NCI-H526 treated with DMSO at 0.1 percent for 48 hours (cell line): ENCODE measurements at regions not wholly inside any gene's neighbourhood (a gene's known extent, or its start where the extent isn't known, plus 50 kb on each side); places are given as distances from the start of the nearest gene placed in this dataset.

ENCODE experiments used
- DNase-seq: peaks from one replicate; lab custom pipeline; 2025; lab: John Stamatoyannopoulos, UW

DNA sequence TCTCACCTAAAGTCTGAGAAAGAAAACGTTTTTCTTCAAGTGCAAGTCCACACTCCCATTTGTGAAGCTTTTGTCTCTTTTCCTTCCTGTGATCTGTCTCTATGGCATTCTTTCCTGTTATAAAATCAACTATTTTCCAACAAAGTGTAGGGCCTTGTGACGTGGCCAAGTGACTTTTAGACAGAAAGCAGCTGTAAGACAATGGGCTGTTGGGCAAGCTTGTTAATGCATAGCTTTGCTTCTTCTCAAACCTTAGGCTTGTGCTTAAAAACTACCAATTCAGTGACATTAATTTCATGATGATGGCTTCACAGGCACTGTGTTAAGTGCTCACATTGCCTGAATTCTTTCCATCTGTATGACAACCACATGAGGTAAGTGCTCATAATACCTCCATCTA, 83.5 kb downstream of the VCY1B start:
- no peak for DNase-seq

DNA sequence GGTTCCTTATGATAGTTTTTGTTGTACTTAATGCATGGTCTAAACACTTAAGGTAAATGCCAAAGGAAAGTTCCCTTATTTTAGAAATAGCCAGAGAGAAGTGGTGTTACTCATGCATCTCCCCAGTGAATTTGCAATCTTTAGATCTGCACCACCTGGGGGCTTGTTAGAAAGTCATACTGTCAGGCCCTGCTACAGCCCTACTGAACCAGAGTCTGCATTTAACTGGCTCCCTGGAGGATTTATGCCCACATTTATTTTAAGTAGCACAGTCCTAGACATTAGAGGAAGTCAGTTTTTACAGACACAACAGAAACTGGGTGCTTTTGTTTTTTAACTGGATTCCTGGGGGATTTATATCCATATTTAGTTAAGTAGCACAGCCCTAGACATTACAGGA, 89.6 kb downstream of the VCY1B start:
- DNase-seq = no peak

DNA sequence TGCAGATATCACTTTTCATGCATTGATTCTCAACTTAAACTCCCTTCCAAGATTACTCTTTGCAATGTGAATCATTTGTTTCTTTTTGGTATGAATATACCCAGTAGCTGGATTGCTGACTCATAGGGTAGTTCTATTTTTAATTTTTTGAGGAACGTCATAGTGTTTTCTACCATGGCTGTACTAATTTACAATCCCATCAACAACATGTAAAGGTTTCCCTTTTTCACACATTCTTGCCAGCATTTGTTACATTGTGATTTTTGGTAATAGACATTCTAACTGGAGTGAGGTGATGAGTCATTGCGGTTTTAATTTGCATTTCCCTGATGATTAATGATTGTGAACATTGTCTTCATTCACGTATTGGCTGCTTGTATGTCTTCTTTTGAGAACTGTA, 126.7 kb downstream of the VCY1B start:
- no peak for DNase-seq

DNA sequence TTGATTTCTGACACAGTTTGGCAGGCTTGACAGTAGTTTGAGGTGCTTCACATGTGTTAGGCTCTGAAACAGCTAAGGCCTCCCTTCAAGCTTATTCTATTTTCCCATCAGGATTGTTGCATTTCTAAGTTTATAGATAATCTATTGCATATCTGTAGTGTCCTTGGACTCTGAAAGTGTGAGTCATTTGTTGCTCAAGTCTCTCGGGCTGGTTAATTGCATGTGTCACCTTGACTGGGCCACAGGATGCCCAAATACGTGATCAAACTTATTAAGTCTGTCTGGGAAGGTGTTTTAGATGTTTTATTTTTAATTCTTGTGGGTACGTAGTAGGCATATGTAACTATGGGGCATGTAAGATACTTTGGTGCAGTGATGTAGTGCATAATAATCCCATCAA, 166.0 kb downstream of the VCY1B start:
- no peak for DNase-seq

DNA sequence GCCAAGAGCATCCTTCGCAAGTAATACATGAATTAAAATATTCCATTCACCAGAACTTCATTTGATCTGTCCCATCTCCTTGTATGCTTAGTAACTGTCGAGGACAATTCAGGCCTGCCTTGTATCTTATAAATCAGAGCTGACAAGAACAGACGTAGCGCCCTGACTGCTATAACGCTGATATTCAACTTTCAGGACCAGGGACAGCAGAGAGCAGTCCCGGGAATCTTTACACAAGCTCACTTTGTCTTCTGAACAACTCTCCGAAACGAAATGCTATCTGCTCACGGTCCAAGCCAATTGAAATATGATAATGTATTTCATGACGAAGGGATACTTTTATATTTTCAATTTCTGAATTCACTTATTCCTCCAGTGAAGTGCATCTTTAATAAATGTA, 175.7 kb downstream of the VCY1B start:
- no peak for DNase-seq

DNA sequence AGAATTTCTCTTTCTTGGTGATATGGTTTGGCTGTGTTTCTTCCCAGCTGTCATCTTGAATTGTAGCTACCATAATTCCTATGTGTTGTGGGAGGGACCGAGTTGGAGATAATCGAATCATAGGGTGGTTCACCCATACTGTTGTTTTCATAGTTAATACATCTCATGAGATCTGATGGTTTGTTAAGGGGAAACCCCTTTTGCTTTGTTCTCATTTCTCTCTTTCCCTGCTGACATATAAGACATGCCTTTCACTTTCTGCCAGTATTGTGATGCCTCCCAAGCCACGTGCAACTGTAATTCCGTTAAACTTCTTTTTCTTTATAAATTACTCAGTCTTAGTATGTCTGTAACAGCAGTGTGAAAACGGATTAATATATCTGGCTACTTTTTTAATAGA, 179.0 kb downstream of the VCY1B start:
- DNase-seq = no peak

DNA sequence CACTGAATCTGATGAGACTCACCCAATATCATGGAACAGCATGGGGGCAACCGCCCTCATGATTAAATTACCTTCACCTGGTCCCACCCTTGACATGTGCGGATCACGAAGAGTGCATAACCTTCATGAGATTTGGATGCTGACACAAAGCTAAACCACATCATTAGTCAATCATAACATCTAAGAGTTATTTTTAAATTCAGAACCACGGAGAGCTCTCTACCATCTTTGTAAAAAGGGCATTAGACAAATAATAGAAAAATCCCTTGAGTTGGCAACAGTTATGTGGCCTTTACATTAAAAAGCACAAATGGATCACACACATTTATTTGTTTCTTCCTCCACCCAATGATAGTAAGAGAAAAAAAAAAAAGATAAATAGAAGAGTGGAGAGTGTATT, 182.2 kb downstream of the VCY1B start:
- no peak for DNase-seq

DNA sequence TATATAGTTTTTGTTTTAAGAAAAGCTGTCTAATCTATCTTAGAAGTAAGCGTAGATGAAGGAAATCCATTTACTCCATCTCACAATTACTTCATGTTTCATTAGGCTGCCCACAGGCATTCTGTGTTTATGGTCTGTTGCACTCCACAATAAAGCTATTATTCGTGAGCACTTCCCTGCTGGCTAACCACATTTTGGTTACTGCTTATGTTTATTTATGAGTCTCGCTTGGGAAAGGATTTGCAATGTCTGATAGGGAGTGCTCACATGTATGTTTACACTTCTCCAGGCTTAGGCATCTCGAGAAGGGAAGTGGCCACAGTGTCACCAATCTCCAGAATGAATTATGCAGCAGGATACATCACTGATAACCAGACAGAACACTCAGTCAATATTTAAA, 190.9 kb downstream of the VCY1B start:
- DNase-seq = peak; percentile 72

DNA sequence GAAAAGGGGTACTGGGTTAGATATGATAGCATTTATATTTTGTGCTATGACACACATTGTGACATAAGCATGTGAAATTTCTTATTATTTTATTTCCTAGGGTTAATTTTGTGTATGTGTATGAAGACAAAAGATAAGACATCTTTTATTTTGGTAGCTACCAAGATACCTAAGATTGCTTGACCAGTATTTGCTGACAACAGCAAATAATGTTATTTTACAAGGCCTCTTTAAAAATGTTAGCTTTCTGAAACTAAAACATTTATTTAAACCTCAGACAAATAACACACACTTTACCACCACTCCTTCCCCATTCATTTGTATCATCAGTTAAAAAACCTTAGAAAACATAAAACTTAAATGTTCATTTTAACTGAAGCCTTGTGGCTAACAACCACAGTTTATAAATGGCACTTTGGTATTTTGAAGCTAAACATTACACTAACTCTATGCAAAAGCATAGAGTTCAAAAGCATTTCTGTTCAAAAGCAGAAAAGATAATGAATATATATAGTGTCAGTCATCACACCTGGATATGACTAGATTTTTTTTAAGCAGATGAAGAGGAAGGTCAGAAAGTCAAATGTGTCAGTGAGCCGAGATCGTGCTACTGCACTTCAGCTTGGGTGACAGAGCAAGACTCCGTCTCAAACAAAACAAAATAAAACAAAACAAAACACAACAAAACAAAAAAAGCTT, 193.0 kb downstream of the VCY1B start:
- no peak for DNase-seq

DNA sequence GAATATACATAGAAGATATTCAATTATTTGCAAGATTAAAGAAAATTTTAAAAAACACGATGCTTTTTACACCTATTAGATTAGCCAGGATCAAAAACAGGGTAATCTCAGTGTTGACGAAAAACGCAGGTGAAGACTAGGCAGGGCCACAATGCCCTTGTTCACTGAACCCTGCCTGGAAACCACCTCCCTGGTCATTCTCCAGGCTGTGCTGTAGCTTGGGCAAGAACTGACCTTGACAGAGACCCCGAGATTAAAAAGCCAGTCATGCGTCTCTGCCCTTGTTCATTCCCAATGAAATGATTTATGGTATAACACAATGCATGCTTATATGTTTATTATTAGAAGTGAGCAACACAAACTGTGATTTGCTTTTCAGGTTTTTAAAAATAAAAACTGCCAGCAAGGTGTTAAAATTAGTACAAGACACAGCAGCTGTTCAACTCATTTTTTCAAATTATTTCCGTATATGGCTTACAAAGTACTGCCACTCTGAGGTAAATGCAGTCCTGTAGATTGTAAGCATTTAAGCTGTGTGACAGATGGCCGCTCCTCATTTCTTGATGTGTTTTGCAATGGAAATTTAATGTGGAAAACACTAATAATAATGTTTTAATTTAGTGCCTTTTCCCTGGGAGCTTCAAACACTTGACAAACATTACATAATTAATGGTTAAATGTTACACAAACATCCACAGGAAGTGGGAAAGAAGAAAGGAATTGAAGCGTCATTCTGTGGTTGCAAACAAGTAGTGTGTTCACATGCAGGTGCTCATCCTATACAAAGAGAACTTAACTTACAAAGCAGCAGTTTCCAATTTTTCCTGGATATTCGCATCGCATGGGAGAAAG, 200.2 kb downstream of the VCY1B start:
- no peak for DNase-seq

DNA sequence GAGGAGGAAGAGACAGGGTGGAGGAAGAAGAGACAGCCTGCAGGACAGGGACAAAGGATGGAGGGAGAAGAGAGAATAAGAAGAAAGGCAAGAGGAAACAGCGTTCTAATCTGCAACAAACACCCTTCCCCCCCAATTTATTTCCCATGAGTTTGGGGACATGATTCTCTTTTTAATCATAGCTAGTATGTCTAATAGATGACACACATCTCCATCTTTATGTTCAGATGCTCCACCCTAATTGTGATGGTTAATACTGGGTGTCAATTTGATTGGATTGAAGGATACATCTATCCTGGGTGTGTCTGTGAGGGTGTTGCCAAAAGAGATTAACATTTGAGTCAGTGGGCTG, 200.8 kb downstream of the VCY1B start:
- no peak for DNase-seq

DNA sequence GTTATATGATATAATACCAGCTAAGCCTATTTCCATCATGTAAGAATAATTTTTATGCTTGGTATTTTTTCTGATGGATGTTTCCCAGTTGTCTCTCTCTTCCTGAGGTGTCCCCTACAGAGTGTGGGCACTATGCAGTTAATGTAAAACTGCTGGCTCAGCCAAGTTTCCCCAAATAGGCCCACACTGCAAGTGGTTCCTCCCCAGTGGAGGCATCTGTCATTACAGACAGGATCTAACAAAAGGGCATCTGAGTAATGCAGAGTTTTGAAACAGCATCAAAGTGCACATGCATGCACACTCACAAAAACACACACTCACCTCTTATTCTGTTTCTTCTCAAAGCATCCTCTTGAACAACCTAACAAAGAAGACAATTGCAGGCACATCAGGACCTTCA, 221.0 kb downstream of the VCY1B start:
- no peak for DNase-seq

DNA sequence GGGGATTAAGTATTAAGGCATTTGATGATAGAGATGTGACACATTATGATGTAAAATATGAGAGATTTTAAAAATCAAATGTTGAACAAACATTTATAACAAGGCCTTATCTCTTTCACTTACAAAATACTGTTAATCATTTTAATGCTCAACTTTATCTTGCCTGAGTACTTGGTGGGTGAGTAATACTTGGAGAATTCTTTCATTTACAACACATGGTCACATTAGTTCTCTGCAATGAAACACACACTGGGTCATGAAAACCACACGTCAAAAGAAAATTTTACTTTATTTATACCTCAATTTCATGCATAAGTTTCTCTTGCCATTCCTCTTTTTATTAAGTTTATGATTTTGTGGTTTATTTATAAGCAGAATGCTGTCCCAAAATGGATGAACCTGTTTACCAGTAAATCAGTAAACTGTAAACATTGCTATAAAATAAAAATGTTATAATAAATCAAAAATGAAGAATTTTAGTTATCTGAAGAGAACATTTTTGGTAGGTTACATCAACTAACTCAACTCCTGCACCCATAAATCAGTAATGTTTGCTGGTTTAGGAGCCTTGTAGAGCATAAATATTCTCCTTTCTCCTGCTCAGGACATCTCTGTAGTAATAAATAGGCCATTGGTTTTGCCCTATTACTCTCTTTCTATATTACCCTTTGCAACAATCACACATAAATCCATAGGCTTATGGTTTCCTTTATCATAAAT, 233.5 kb upstream of the NLGN4Y start:
- DNase-seq = no peak

DNA sequence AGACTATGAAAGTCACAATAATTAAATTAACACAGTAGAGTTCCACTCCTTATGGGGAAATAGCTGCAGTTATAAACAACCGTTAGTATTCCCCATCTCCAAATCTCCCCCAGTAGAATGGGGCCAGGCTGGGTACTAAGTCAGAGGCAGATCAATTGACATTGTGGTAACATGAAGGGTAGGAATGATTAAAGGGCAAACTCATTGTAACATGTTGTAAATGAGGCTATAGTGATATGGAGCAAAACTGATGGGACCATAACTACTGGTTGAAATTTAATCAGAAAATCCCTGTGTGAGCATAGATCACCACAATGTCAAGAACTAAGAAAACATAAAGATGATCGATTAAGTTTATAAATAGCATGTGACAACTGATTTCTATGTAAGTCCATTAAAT, 231.9 kb upstream of the NLGN4Y start:
- no peak for DNase-seq

DNA sequence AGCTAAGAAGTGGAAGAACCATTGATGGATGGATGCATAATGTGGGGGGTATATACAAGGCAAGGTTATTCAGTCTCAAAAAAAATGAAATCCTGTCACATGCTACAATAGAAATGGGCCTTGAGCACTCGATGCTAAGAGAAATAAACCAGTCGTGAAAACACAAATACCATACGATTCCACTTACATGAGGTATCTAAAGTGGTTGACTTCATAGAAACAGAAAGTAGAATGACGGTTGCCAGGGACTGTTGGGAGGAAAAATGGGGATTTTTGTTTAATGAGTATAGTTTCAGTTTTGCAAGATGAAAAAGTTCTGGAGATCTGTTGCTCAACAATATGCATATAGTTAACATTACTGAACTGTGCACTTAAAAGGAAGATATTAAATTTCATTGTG, 223.6 kb upstream of the NLGN4Y start:
- no peak for DNase-seq

DNA sequence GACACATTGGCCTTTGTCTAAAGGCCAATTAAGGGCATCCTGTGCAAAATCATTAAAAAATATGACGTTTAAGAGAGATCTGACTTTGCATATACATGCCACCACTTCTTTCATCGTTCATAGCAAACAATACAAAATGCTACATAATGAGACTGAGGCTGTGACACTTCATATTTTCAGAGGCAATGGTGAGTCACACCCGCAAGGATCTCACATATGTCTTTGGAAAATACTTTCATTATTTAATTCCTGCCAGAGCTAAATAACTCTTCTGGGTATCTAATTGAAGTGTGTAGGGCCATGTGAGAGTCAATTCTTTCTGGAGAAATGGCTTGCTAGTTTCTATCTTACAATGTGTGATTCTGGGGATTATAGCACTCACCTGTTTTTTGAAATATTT, 222.8 kb upstream of the NLGN4Y start:
- no peak for DNase-seq

DNA sequence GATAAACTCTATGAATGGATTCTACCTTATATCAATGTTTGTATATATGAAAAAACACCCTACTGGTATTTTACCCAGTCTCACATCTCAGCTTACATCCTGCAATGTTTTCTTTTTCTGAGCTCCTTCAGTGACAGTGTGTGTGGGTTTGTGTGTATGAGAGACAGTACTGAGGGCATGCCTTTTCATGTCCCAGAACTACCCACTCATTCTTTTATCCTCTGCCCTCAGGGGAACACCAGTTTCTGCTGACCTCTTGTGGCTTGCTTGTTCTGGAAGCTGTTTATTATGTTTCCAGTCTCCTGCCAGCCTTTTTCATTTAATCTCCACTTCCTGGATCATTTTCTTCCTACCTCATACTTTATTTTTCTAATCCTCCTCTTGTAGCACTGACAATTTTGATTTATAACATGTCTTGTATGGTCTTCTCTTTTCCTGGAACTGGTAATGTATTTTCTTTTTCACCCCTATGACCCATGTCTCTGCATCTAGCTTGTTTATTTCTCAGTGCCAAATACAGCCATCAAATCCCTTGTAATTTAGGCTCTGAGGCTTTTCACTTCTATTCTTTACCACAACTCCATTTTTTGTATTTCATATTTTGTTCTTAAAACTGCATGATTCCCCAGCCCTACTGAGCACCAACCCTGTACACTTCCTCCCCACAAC, 195.5 kb upstream of the NLGN4Y start:
- DNase-seq = peak; percentile 20

DNA sequence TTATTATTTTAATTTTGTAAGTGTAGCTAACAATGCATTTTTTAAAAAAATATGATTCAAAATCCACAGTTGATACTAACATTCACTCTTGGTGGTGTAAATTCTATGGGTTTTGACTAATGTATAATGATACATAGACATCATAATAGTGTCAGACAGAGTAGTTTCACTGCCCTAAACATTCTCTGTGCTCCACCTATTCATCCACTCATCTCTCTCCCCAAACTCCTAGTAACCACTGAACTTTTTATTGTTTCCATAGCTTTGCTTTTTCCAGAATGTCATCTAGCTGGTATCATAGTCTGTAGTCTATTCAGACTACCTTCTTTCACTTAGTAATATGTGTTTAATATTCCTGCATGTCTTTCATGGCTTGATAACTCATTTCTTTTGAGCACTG, 194.0 kb upstream of the NLGN4Y start:
- no peak for DNase-seq

DNA sequence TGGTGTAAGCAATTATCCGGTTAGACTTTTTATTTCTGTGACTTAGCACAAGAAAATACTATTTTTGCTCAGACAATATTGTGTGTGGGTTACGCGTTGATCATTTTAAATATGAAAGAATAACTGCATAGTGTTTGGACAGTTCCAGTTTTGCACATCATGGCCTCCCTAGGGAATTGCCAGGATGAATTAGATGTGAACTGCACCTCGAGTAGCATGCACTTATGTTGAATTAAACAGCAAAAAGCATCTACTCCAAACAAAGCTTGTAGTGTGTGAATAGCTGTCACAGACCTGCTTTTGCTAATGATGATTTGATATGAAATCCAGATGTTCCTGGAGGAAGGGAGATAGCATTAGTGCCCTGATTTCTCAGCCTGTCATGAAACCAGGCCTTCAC, 184.8 kb upstream of the NLGN4Y start:
- no peak for DNase-seq

DNA sequence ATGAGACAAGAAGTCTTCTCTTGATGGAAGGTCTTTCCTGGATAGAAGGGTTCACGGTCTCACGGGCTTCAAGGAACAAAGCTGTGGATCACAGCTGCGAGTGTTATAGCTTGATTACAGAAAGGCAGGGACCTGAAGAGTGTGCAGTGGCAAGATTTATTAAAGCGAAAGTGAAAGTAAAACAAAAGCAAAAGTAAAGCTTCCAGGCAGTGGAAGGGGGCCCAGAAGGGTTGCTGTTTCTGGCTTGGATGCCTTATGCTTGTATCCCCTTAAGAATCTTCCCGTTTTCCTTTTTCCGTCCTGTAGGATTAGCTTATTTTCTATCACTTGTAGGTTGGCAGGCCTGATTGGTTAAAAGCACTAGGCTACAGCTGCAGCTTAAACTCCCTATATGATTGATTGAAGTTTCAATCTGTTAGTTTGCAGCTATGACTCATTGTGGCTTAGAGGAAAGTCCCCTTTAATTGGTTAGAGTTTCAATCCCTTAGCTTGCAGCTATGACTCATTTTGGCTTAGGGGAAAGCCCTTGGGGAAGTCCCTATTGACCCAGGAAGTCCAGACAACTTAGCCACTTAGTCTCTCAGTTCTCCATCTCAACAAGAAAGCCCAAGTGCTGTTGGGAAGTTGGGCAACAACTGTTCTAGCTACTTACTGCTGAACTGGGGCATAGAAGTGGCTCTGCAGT, 183.7 kb upstream of the NLGN4Y start:
- no peak for DNase-seq

DNA sequence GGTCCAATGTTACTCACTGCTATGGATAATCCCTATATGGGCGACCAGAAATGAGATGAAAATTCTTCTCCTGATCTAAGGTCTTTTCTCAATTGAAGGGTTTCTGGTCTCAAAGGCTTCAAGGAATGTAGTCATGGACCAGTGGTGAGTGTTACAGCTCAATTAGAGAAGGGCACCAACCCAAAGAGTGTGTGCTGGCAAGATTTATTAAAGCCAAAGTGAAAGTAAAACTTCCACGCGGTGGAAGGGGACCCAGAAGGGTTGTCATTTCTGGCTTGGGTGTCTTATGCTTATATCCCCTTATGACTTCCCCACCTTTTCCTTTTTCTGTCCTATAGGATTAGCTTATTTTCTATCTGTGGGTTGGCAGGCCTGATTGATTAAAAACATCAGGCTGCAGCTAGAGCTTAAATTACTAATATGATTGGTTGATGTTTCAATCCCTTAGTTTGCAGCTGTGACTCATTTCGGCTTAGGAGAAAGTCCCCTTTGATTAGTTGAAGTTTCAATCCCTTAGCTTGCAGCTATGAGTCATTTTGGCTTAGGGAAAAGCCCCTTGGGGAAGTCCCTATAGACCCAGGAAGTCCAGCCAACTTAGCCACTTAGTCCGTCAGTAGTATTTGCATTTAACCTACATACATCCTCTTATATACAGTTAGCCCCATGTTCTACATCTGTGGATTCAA, 179.5 kb upstream of the NLGN4Y start:
- no peak for DNase-seq
